GM23338 (cell line): ENCODE measurements at regions not wholly inside any gene's neighbourhood (a gene's known extent, or its start where the extent isn't known, plus 50 kb on each side); places are given as distances from the start of the nearest gene placed in this dataset.

Source experiments
- ATAC-seq: fragments of 200-7000 bp; cut with Tn5 transposase; 3 replicates; pipeline ENCODE4 v1.9.1; 2020
- DNase-seq: peaks from one replicate; pipeline ENCODE4 v3.0.0-alpha.2; 2015; ENCODE audit warnings: low spot score
- H2AFZ ChIP-seq: fragments of 200-600 bp; sonication (generic); 2 replicates; pipeline ENCODE4 v1.8.0; 2016; ENCODE audit warnings: antibody characterized with exemption, mild to moderate bottlenecking, moderate library complexity
- H3F3A ChIP-seq: fragments of 200-600 bp; sonication (generic); replicated peaks from 2 replicates; pipeline ENCODE4 v1.8.0; 2017; ENCODE audit warnings: antibody characterized with exemption, mixed run types, low read depth
- H3K27ac ChIP-seq: fragments of 200-600 bp; sonication (generic); 2 replicates; pipeline ENCODE4 v1.6.1; 2016; ENCODE audit warnings: low read depth
- H3K27me3 ChIP-seq: fragments of 200-600 bp; sonication (generic); 2 replicates; pipeline ENCODE4 v1.8.0; 2016; ENCODE audit warnings: mild to moderate bottlenecking, mixed run types, moderate library complexity; ENCODE audit not compliant: insufficient read depth
- H3K36me3 ChIP-seq: fragments of 200-600 bp; sonication (generic); 2 replicates; pipeline ENCODE4 v1.8.0; 2016; ENCODE audit warnings: mild to moderate bottlenecking; ENCODE audit not compliant: insufficient read depth
- H3K4me1 ChIP-seq: fragments of 200-600 bp; sonication (generic); 2 replicates; pipeline ENCODE4 v1.8.0; 2016; ENCODE audit warnings: mild to moderate bottlenecking, moderate library complexity; ENCODE audit not compliant: insufficient read depth
- H3K4me2 ChIP-seq: fragments of 200-600 bp; sonication (generic); 2 replicates; pipeline ENCODE4 v1.7.1; 2017; ENCODE audit warnings: mixed run types
- H3K4me3 ChIP-seq: fragments of 200-600 bp; sonication (generic); 2 replicates; pipeline ENCODE4 v1.6.1; 2016; ENCODE audit warnings: mixed run types
- H3K79me2 ChIP-seq: fragments of 200-600 bp; sonication (generic); replicated peaks from 2 replicates; pipeline ENCODE4 v1.8.0; 2017; ENCODE audit warnings: mild to moderate bottlenecking; ENCODE audit not compliant: insufficient read depth
- H3K9me2 ChIP-seq: fragments of 200-600 bp; sonication (generic); 2 replicates; pipeline ENCODE4 v1.8.0; 2017; ENCODE audit not compliant: insufficient read depth
- H4K20me1 ChIP-seq: fragments of 200-600 bp; sonication (generic); replicated peaks from 2 replicates; pipeline ENCODE4 v1.8.0; 2017; ENCODE audit warnings: mild to moderate bottlenecking; ENCODE audit not compliant: insufficient read depth
- H3K27ac Mint-ChIP-seq: 2 replicates; pipeline ENCODE4 v1.8.0; 2020; ENCODE audit warnings: inconsistent platforms, mild to moderate bottlenecking, moderate library complexity, mixed read lengths
- H3K27me3 Mint-ChIP-seq: 3 replicates; pipeline ENCODE4 v1.8.0; 2022; ENCODE audit warnings: low read depth, mild to moderate bottlenecking, moderate library complexity, mixed read lengths, inconsistent platforms; ENCODE audit not compliant: insufficient read depth, poor library complexity
- H3K36me3 Mint-ChIP-seq: 3 replicates; pipeline ENCODE4 v1.8.0; 2021; ENCODE audit warnings: low read depth, mild to moderate bottlenecking, inconsistent platforms, moderate library complexity, mixed read lengths
- H3K4me1 Mint-ChIP-seq: 3 replicates; pipeline ENCODE4 v1.8.0; 2020; ENCODE audit warnings: mild to moderate bottlenecking, inconsistent platforms, mixed read lengths
- H3K4me3 Mint-ChIP-seq: 3 replicates; pipeline ENCODE4 v1.8.0; 2021; ENCODE audit warnings: moderate library complexity, mild to moderate bottlenecking, inconsistent platforms, mixed read lengths
- H3K9me3 Mint-ChIP-seq: 3 replicates; pipeline ENCODE4 v1.8.0; 2020; ENCODE audit warnings: moderate library complexity, mild to moderate bottlenecking, inconsistent platforms, mixed read lengths
- EZH2 ChIP-seq: fragments of 200-600 bp; sonication (generic); IDR thresholded peaks from one replicate; pipeline ENCODE4 v1.8.0; 2017; ENCODE audit warnings: antibody characterized with exemption, mild to moderate bottlenecking, low read depth; ENCODE audit not compliant: unreplicated experiment
- EZH2phosphoT487 ChIP-seq: fragments of 200-600 bp; sonication (generic); IDR thresholded peaks from one replicate; pipeline ENCODE4 v1.8.1; 2018; ENCODE audit warnings: antibody characterized with exemption; ENCODE audit not compliant: unreplicated experiment
- REST ChIP-seq: IDR thresholded peaks from one replicate; pipeline ENCODE4 v1.6.1; 2018; ENCODE audit warnings: antibody characterized with exemption; ENCODE audit not compliant: unreplicated experiment
- ZNF114 ChIP-seq: fragments of 250-450 bp; sonication (Bioruptor Pico); IDR thresholded peaks from 2 replicates; pipeline ENCODE4 v1.5.0; 2020; ENCODE audit warnings: mild to moderate bottlenecking, moderate library complexity
- ZNF462 ChIP-seq: fragments of 250-450 bp; sonication (Bioruptor Pico); IDR thresholded peaks from 2 replicates; pipeline ENCODE4 v1.5.0; 2020; ENCODE audit warnings: mild to moderate bottlenecking, moderate library complexity

GRCh38 chr10:4556527-4556926 lies 269.5 kb upstream of the AKR1E2 start (continued):
- no peak for TF ChIP-seq ZNF462

GRCh38 chr10:4555920-4556319 lies 270.1 kb upstream of the AKR1E2 start:
- Histone ChIP-seq H2AFZ (no peak overlapping the region), H3K27ac (no peak overlapping the region), H4K20me1 (no peaks in the 10 kb centered on the region), H3K4me1 (no peaks in the 10 kb centered on the region), H3F3A (no peaks in the 10 kb centered on the region), H3K36me3 (no peaks in the 10 kb centered on the region), H3K9me2 (no peaks in the 10 kb centered on the region), H3K4me3 (no peak overlapping the region), H3K79me2 (no peaks in the 10 kb centered on the region), H3K27me3 (no peaks in the 10 kb centered on the region), H3K4me2 (no peak overlapping the region)
- H3K27me3 Mint-ChIP-seq: no peaks in the 10 kb centered on the region
- DNase-seq (no peak), ATAC-seq (peak; percentile 56)
- TF ChIP-seq ZNF114 (CRISPR knock-in tag): no peak
- TF ChIP-seq EZH2phosphoT487: no peak
- no peak for TF ChIP-seq EZH2
- TF ChIP-seq REST: no peak
- no peaks in the 10 kb centered on the region for H3K36me3 Mint-ChIP-seq
- H3K9me3 Mint-ChIP-seq: no peaks in the 10 kb centered on the region
- H3K4me1 Mint-ChIP-seq: peaks cover 12% of the 10 kb centered on the region; the same call in 2 of the 3 replicates
- H3K27ac Mint-ChIP-seq: no peak overlapping the region
- no peak overlapping the region for H3K4me3 Mint-ChIP-seq
